ENCODE measurements at regions not wholly inside any gene's neighbourhood (a gene's known extent, or its start where the extent isn't known, plus 50 kb on each side); places are given as distances from the start of the nearest gene placed in this dataset.

DNA sequence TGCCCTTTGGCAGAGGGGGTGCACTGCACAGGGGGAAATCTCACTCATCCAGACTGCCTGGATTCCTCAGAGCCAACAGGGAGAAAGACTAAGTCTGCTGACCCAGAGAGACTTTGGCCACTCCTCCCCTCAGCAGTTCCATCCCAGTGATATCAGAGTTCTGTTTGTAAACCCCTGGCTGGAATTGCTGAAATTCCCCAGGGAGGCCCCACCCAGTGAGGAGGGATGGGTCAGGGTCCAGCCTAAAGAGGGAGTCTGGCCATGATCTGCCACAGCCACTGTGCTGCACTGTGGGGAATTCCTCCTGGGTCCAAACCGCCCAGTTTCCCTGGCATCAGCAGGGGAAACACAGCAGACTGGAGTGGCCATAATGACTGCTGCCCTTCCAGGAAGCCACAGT is 54.9 kb upstream of the USP15 start:
- no peak for DNase-seq (ENCODE audit: low spot score in 2 of 2)
- WGBS, 2 donors: 100% methylated on average over 1 of the region's 1 CpG; no CpG with 5 or more reads in 1 of the 2 donors
- H3K4me3 ChIP-seq (ENCODE audit: low read depth, poor library complexity, severe bottlenecking): no peak overlapping the region
- no peak for TF ChIP-seq POLR2A (IDR thresholded peaks at IDR 0.05)
- TF ChIP-seq, protein P1, sequence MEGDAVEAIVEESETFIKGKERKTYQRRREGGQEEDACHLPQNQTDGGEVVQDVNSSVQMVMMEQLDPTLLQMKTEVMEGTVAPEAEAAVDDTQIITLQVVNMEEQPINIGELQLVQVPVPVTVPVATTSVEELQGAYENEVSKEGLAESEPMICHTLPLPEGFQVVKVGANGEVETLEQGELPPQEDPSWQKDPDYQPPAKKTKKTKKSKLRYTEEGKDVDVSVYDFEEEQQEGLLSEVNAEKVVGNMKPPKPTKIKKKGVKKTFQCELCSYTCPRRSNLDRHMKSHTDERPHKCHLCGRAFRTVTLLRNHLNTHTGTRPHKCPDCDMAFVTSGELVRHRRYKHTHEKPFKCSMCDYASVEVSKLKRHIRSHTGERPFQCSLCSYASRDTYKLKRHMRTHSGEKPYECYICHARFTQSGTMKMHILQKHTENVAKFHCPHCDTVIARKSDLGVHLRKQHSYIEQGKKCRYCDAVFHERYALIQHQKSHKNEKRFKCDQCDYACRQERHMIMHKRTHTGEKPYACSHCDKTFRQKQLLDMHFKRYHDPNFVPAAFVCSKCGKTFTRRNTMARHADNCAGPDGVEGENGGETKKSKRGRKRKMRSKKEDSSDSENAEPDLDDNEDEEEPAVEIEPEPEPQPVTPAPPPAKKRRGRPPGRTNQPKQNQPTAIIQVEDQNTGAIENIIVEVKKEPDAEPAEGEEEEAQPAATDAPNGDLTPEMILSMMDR (IDR thresholded peaks at IDR 0.05): no peak
- intact Hi-C loops (cut with DNase I; ENCODE audit: low total_unique reads): no loop called here

DNA sequence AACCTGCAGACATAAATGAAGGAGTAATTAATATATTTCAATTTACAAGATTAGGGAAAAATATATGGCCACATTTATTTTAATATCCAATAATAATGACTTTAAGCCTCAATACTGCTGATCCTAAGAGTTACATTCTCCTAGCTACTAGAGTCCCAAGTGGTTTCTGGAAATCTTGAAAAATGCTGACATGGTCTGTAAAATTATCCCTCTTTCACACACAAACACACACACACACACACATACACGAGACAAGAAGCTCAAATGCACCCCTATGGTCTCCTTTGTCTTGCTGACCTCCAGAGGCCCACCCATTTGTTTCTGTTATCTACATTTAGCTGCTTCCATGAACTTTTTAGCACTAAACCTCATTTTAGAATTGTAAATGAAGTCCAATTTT is 53.0 kb upstream of the USP15 start:
- 62 to 67% methylated on average over 1 of the region's 1 CpG for WGBS, 2 donors
- no peak for DNase-seq (ENCODE audit: low spot score in 2 of 2)
- intact Hi-C loops (cut with DNase I; ENCODE audit: low total_unique reads): no loop called here

More for the DNA sequence above, 53.0 kb upstream of the USP15 start:
- H3K4me3 ChIP-seq (ENCODE audit: low read depth, poor library complexity, severe bottlenecking): no peak overlapping the region
- no peak for TF ChIP-seq POLR2A (IDR thresholded peaks at IDR 0.05)
- TF ChIP-seq, protein P1 (IDR thresholded peaks at IDR 0.05): no peak
